Activated CD8-positive, alpha-beta memory T cell treated with anti-CD3 and anti-CD28 coated beads for 48 hours (primary cell): ENCODE measurements at regions not wholly inside any gene's neighbourhood (a gene's known extent, or its start where the extent isn't known, plus 50 kb on each side); places are given as distances from the start of the nearest gene placed in this dataset.

ENCODE experiments used
- DNase-seq, 3 experiments: peaks; one replicate each; pipeline ENCODE4 v3.0.0-alpha.2; 2020; ENCODE audit warnings: low read depth in 2 of 3, low spot score in 2 of 3

- no peak for DNase-seq
These were observed 123.6 kb upstream of the GPC1 start for GRCh38 chr2:240311821-240312220.

GRCh38 chr2:240319221-240319854 lies 116.1 kb upstream of the GPC1 start:
- no peak for DNase-seq

GRCh38 chr2:240319855-240320203 lies 115.6 kb upstream of the GPC1 start:
- DNase-seq, result no peak

- no peak for DNase-seq
These were observed 115.1 kb upstream of the GPC1 start for GRCh38 chr2:240320204-240320993.

- DNase-seq, result no peak
These were observed 113.1 kb upstream of the GPC1 start for GRCh38 chr2:240322231-240322955.

- no peak for DNase-seq
These were observed 112.5 kb upstream of the GPC1 start for GRCh38 chr2:240322991-240323390.

GRCh38 chr2:240323601-240324291 lies 111.7 kb upstream of the GPC1 start:
- no peak for DNase-seq

GRCh38 chr2:240324312-240325015 lies 111.0 kb upstream of the GPC1 start:
- DNase-seq, result no peak

GRCh38 chr2:240325016-240326007 lies 110.2 kb upstream of the GPC1 start:
- no peak for DNase-seq

- DNase-seq, result no peak
These were observed 109.2 kb upstream of the GPC1 start for GRCh38 chr2:240326246-240326645.

- no peak for DNase-seq
These were observed 108.6 kb upstream of the GPC1 start for GRCh38 chr2:240326886-240327285.

GRCh38 chr2:240327566-240327965 lies 107.9 kb upstream of the GPC1 start:
- DNase-seq, result no peak

GRCh38 chr2:240328526-240328925 lies 106.9 kb upstream of the GPC1 start:
- DNase-seq, result no peak

GRCh38 chr2:240329116-240329665 lies 106.3 kb upstream of the GPC1 start:
- DNase-seq, result no peak

GRCh38 chr2:240329778-240330177 lies 105.7 kb upstream of the GPC1 start:
- DNase-seq, result no peak

- DNase-seq, result no peak
These were observed 101.5 kb upstream of the GPC1 start for GRCh38 chr2:240333985-240334384.

- DNase-seq, result no peak
These were observed 100.4 kb upstream of the GPC1 start for GRCh38 chr2:240335061-240335460.

- DNase-seq, result no peak
These were observed 98.5 kb upstream of the GPC1 start for GRCh38 chr2:240336820-240337427.

- DNase-seq, result no peak
These were observed 97.2 kb upstream of the GPC1 start for GRCh38 chr2:240338274-240338673.
